ENCODE measurements at regions not wholly inside any gene's neighbourhood (a gene's known extent, or its start where the extent isn't known, plus 50 kb on each side); places are given as distances from the start of the nearest gene placed in this dataset.

- Histone ChIP-seq H3K56ac (ENCODE audit: extremely low read depth, insufficient read depth, low read length) (no peak overlapping the region), H3K27ac (ENCODE audit: insufficient read depth, low read length) (no peak overlapping the region), H3K23ac (ENCODE audit: low read depth, low read length) (no peak overlapping the region), H3K36me3 (ENCODE audit: control insufficient read depth, insufficient read depth, low read length) (no peaks in the 10 kb centered on the region), H4K91ac (ENCODE audit: insufficient read depth, low read depth, low read length) (no peak overlapping the region), H3K18ac (ENCODE audit: low read depth, low read length) (no peak overlapping the region), H2AFZ (replicated peaks; ENCODE audit: low read length, poor library complexity) (no peak overlapping the region), H2BK120ac (ENCODE audit: low read depth, low read length) (no peak overlapping the region), H3K9me3 (ENCODE audit: control insufficient read depth, insufficient read depth, low read length) (peaks cover 5% of the 10 kb centered on the region; the same call in 1 of the 2 replicates), H3K4me2 (ENCODE audit: low read depth, low read length) (no peak overlapping the region), H2AK9ac (replicated peaks; ENCODE audit: low read depth, low read length, poor library complexity) (no peak overlapping the region), H3K4ac (ENCODE audit: low read depth, low read length) (no peak overlapping the region), H3K27me3 (ENCODE audit: control insufficient read depth, insufficient read depth, low read length) (peaks cover 14% of the 10 kb centered on the region), H4K20me1 (ENCODE audit: insufficient read depth, low read length) (no peaks in the 10 kb centered on the region), H2AK5ac (ENCODE audit: low read depth, low read length) (no peak overlapping the region), H4K8ac (ENCODE audit: low read depth in 2 of 2, low read length in 2 of 2) (no peak overlapping the region), H3K9me1 (ENCODE audit: insufficient read depth, low read length) (no peaks in the 10 kb centered on the region), H3K4me1 (ENCODE audit: control insufficient read depth, insufficient read depth, low read length) (no peaks in the 10 kb centered on the region), H2BK20ac (ENCODE audit: low read depth, low read length) (no peak overlapping the region), H3K79me1 (ENCODE audit: low read depth in 1 of 2, low read length in 2 of 2) (no peaks in the 10 kb centered on the region), H3K4me3 (ENCODE audit: insufficient read depth, low read depth, low read length) (no peak overlapping the region), H3K14ac (replicated peaks; ENCODE audit: low read depth, low read length) (no peak overlapping the region), H4K5ac (ENCODE audit: low read depth, low read length) (no peak overlapping the region), H2BK5ac (ENCODE audit: low read depth, low read length, poor library complexity, severe bottlenecking) (no peak overlapping the region), H2BK15ac (ENCODE audit: low read depth, low read length) (no peak overlapping the region), H3K9ac (ENCODE audit: low read depth, low read length) (no peak overlapping the region)
- in situ Hi-C loops (cut with MboI; ENCODE audit: low sequenced_read_pairs): no loop called here
- ATAC-seq (ENCODE audit: low read depth) (no peak), DNase-seq (no peak)
- CTCF ChIA-PET: interaction anchor here (1.3 kb wide), 1 partner anchor 16 kb away, joined by 4 read pairs; no protein-coding TSS in a partner anchor
- POLR2A ChIA-PET (ENCODE audit: unreplicated experiment): interaction anchor here (0.7 kb wide), 1 partner anchor 395 kb away, joined by 3 read pairs; no protein-coding TSS in a partner anchor
- 69% methylated on average over 6 of the region's 9 CpGs; no CpG with 5 or more reads in 1 of the 2 experiments for WGBS, 2 experiments (ENCODE audit: extremely low coverage in 2 of 2, insufficient read length in 1 of 2)
- intact Hi-C loops (cut with micrococcal nuclease): no loop called here
- no TSS peak for BruUV-seq (replicated peaks)
- dilution Hi-C loops (cut with HindIII; ENCODE audit: low sequenced_read_pairs, unreplicated experiment): no loop called here
- TF ChIP-seq NFE2L2 (IDR thresholded peaks at IDR 0.05; ENCODE audit: low read depth, low read length) (no peak), RCOR1 (IDR thresholded peaks at IDR 0.05; ENCODE audit: insufficient replicate concordance, low read length) (no peak), MAZ (IDR thresholded peaks at IDR 0.05; ENCODE audit: borderline replicate concordance, low read depth, low read length) (no peak), RAD21 (IDR thresholded peaks at IDR 0.05; ENCODE audit: low read length) (no peak), FOS (IDR thresholded peaks at IDR 0.05; ENCODE audit: low read depth, low read length) (no peak), USF2 (IDR thresholded peaks at IDR 0.05; ENCODE audit: low read depth, low read length) (no peak), CHD1 (IDR thresholded peaks at IDR 0.05; ENCODE audit: low read depth, low read length) (no peak), RFX5 (IDR thresholded peaks at IDR 0.05; ENCODE audit: low read depth, low read length) (no peak), MAFK (IDR thresholded peaks at IDR 0.05; ENCODE audit: low read depth, low read length) (no peak), MXI1 (IDR thresholded peaks at IDR 0.05; ENCODE audit: borderline replicate concordance, low read depth, low read length) (no peak), CTCF (conservative IDR thresholded peaks at IDR 0.05; ENCODE audit: low read depth, low read length) (no peak), BHLHE40 (IDR thresholded peaks at IDR 0.05; ENCODE audit: low read depth, low read length) (no peak), SMC3 (IDR thresholded peaks at IDR 0.05; ENCODE audit: low read depth, low read length) (no peak), POLR2A (IDR thresholded peaks at IDR 0.05; ENCODE audit: low read depth, low read length) (no peak), CEBPB (IDR thresholded peaks at IDR 0.05; ENCODE audit: low read depth, low read length) (no peak), ELK1 (IDR thresholded peaks at IDR 0.05; ENCODE audit: borderline replicate concordance, low read depth, low read length) (no peak)
Observed at GRCh38 chr4:38204339-38205035, 244.3 kb downstream of the PTTG2 start.

Measured in IMR-90 (cell line).